ENCODE measurements at regions not wholly inside any gene's neighbourhood (a gene's known extent, or its start where the extent isn't known, plus 50 kb on each side); places are given as distances from the start of the nearest gene placed in this dataset.

GRCh38 chr11:20308601-20309000, 54.9 kb upstream of the HTATIP2 start:
- TF ChIP-seq CTCF (IDR thresholded peaks at IDR 0.05): no peak
- no peak for TF ChIP-seq POLR2A (IDR thresholded peaks at IDR 0.05)

Measured in heart left ventricle (tissue), 13 donors.